Muscle layer of duodenum (tissue), 2 donors: ENCODE measurements at regions not wholly inside any gene's neighbourhood (a gene's known extent, or its start where the extent isn't known, plus 50 kb on each side); places are given as distances from the start of the nearest gene placed in this dataset.

Source experiments
- H3K27ac ChIP-seq: one replicate; pipeline ENCODE4 v1.7.0; 2013; ENCODE audit warnings: mild to moderate bottlenecking, low read length
- H3K27me3 ChIP-seq: one replicate; pipeline ENCODE4 v1.7.0; 2013; ENCODE audit warnings: low read depth, mild to moderate bottlenecking, control low read depth, low read length
- H3K36me3 ChIP-seq, 2 donors: one replicate each; pipeline ENCODE4 v1.7.0; 2013; ENCODE audit warnings: low read length in 2 of 2, control low read depth in 1 of 2, mild to moderate bottlenecking in 1 of 2; ENCODE audit not compliant: insufficient read depth in 2 of 2, control insufficient read depth in 1 of 2
- H3K4me1 ChIP-seq, 2 donors: one replicate each; pipeline ENCODE4 v1.7.0; 2013; ENCODE audit warnings: low read length in 2 of 2, mild to moderate bottlenecking in 2 of 2, control low read depth in 1 of 2, moderate library complexity in 1 of 2; ENCODE audit not compliant: insufficient read depth in 2 of 2, control insufficient read depth in 1 of 2
- H3K4me3 ChIP-seq, 2 donors: one replicate each; pipeline ENCODE4 v1.7.0; 2013; ENCODE audit warnings: low read length in 2 of 2, low read depth in 1 of 2, mild to moderate bottlenecking in 1 of 2
- H3K9me3 ChIP-seq, 2 donors: one replicate each; pipeline ENCODE4 v1.7.0; 2013; ENCODE audit warnings: low read length in 2 of 2, control low read depth in 1 of 2, mild to moderate bottlenecking in 1 of 2; ENCODE audit not compliant: control insufficient read depth in 1 of 2
- donor health status: healthy.

DNA sequence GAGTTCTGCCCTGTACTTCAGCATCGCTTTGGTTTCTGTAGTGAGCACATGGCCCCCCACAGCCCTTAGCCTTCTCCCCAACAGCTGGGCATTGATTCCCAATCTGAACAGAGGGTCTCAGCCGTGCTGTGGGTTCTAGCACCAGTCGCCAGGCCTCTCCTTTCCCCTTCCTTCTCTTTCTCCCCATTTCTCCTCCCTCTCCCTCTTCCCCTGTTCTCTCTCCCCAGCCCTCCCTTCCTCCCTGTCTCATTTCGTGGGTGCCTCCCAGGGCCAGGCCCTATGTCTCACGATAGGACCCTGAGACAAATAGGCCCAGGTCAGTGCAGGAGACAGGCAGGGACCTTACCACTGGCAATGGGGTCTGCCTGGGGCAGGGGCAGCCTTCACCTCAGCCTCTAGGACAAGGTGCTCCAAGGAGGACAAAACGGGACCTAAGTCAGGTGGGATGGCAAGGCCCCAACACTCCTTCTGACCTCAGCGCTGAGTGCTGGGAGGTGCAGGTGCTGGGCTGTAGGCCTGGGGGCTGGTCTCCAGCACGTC, 143.4 kb upstream of the GPC1 start:
- Histone ChIP-seq H3K4me1 (no peaks in the 10 kb centered on the region), H3K27me3 (no peaks in the 10 kb centered on the region)

DNA sequence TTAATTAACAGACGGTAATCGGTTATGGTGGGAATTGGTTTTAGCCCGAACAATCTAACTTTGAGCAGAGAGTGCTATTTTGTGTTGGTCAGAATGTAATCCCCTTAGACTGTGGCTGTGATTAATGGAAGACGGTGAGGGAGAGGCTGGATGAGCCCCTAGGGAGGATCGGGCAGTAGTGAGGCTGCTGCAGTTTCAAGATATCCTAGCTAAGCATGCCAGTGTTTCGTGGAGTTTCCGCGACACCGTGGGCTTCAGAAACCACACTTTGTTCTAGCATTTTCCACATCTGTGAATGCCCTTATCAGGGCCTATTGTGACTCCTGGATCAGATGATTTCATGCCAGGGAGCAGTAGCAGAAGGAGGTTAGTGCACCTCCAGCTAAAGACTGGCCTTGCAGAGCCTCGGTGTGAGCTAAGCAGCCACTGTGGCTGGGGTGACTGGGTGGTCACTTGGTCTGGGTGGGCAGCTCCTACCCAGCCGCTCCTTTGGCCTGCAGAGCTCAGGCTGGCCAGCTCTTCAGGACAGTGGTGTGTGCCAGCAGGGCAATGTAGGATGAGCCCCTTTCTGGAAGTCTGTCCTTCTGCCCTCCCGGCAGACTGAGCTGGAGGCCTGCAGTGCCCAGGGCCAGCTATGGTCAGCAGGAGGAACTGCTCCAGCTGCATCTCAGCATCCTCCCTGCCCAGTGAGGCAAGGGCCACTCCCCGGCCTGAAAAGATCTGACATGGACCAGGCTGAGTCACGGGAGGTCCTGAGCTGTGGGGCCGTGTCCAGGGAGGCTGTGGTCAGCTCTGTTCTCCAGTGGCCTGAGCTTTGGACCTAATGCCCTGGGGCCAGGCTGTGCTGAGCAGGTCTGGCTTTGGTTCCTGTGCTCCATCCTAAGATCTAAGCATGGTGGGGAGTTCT, 142.6 kb upstream of the GPC1 start:
- Histone ChIP-seq H3K4me3 (no peak overlapping the region), H3K27ac (no peak overlapping the region), H3K27me3 (no peaks in the 10 kb centered on the region), H3K9me3 (no peaks in the 10 kb centered on the region), H3K4me1 (no peaks in the 10 kb centered on the region), H3K36me3 (no peaks in the 10 kb centered on the region)

More for the DNA sequence above, 143.4 kb upstream of the GPC1 start:
- Histone ChIP-seq H3K9me3 (no peaks in the 10 kb centered on the region), H3K27ac (no peak overlapping the region), H3K36me3 (no peaks in the 10 kb centered on the region), H3K4me3 (no peak overlapping the region)

DNA sequence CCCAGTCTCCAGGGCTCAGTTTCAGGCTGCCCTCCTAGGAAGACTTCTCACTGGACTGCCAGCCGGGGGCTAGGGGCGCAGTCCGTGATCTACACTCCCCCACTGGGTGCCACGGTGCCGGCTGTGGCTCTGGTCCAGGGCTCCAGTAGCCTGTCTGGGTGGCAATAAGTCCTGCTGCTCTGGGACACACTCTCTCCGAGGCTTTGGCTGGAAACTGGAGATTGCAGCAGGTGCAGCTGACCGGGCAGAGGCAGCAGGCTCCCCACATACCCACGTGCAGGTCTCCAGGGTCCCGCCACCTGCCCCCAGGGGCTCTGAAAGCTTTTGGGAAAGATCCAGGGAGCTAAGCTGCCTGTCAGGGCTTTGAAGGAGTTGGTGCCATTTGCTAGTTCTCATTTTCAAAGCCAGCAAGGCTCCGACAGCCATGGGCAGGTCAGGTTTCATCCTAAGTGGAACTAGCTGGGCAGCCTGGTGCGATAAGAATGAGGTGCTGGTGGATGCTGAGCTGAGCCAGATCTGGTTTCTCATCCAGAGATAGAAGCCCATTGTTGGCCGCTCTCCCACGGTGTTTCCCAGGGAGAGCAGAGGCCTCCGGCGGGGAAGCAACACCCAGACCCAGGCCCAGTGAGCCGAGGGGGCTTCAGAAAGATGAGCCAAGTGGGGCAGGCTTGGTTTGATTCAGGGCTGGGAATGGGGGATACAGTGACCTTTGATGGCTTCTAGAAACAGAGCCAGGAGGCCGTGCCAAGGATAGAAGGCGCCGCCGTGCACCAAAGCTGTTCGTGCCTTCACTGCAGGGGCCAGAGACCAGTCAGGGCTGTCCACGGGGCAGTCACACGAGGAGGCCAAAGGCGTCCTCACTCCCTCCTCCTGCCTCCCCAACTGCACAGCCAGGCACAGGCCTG, 141.7 kb upstream of the GPC1 start:
- Histone ChIP-seq H3K9me3 (no peaks in the 10 kb centered on the region), H3K4me1 (no peaks in the 10 kb centered on the region), H3K27ac (no peak overlapping the region), H3K4me3 (no peak overlapping the region), H3K27me3 (no peaks in the 10 kb centered on the region), H3K36me3 (no peaks in the 10 kb centered on the region)

DNA sequence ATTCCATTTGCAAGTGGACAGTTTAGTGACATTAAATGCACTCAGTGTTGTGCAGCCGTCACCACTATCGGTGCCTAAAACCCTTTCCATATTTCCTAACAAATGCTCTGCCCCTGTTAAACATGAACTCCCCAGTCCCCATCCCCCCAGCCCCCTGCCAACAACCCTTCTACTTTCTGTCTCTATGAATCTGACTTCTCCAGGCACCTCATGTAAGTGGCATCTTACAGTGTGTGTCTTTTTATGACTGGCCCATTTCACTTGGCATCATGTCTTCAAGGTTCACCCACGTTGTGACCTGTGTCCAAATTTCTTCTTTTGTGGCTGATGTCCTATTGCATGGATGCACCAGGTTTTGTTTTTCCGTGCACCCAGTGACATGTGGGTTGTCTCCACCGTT, 140.9 kb upstream of the GPC1 start:
- Histone ChIP-seq H3K36me3 (no peaks in the 10 kb centered on the region), H3K27me3 (no peaks in the 10 kb centered on the region), H3K4me3 (no peak overlapping the region), H3K27ac (no peak overlapping the region), H3K9me3 (no peaks in the 10 kb centered on the region), H3K4me1 (no peaks in the 10 kb centered on the region)

DNA sequence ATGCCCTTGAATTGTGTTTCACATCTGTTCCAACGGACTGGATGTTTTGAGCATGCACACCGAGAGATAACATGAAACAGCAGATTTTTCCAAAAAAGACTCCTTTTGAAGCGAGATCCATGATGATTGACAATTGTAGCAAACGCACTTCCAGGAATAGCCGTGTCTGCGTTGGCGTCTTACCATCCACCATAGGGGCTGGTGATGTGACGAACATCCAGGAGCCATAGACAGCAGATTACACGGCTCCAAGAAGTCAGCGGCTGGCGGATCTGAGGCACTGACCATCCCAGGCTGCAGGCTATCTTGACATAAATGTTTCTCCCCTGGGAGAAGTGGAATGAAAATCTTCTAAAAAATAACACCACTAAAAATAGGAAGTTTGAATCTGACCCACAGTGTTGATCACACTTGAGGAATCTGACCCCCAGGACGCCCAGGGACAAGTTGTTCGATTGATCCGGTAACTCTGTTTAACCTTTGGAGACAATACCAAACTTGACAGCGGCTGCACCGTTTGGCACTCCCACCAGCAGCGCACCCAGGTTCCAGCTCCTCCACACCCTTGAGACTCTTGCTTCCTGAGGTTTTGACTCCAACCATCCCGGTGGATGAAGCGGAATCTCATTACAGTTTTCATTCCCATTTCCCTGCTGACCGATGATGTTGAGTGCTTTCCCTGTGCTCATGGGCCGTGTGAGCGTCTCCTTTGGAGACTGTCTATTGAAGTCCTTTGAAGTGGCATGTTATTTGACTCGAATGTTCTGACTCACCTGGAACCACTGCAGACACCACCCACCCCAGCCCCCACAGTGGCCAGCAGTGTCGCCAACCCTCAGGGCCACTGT, 140.0 kb upstream of the GPC1 start:
- no peaks in the 10 kb centered on the region for H3K27me3 ChIP-seq
- no peaks in the 10 kb centered on the region for H3K9me3 ChIP-seq
- H3K4me1 ChIP-seq = no peaks in the 10 kb centered on the region
- no peaks in the 10 kb centered on the region for H3K36me3 ChIP-seq
- H3K27ac ChIP-seq = no peak overlapping the region
- H3K4me3 ChIP-seq = no peak overlapping the region

DNA sequence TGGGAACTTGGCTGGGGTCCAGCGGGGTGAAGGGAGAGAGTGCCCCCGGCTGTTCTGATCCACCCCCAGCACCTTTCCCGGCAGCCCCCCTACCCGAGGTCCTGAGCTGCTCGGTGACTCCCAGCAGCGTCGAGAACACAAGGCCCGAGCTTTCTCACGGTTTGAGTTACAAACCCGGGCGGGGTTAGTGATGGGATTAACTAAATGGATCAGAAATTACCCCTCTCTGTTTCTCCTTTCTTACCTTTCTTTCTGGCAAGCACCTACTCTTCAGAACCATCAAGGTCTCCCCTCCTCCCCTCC, 139.4 kb upstream of the GPC1 start:
- H3K9me3 ChIP-seq = no peaks in the 10 kb centered on the region
- H3K36me3 ChIP-seq = no peaks in the 10 kb centered on the region
- no peak overlapping the region for H3K4me3 ChIP-seq
- no peaks in the 10 kb centered on the region for H3K27me3 ChIP-seq
- H3K27ac ChIP-seq = no peak overlapping the region
- no peaks in the 10 kb centered on the region for H3K4me1 ChIP-seq

DNA sequence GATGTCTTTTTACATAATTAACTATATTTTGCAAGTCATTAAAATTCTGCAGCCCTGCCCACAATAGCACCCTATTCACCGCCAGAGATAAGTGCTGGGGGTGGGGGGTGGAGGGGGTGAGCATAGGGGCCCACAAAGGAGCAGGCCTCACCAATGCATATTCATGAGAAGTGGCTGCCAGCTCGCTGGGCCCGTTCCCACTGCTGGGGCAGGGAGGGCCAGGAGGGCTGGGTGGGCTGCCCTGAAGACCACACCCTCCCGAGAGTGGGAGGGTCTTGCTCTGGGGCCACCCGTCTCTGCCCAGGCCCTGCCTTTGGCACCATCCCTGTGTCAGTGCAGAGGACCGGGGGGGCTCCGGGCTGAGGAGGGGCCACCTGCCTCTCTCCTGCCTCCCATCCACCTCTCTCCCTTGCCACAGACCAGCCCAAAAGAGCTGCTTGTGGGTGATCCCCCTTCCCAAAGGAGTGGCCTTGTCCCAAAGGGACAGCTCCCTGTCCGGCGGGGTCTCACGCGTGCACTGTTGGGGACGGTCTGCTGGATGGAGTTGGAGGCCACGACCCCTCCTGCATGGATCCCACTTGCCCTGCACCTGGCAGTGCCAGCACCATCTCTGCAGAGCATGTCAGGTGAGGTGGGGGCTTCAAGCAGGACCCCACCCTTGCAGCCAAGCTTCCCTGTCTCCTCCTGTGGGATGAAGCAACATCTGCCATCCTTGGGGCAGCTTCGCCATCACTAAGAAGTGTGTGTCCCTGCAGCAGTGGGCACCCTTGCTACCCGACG, 138.8 kb upstream of the GPC1 start:
- H3K27ac ChIP-seq = no peak overlapping the region
- no peaks in the 10 kb centered on the region for H3K9me3 ChIP-seq
- no peak overlapping the region for H3K4me3 ChIP-seq
- H3K27me3 ChIP-seq = no peaks in the 10 kb centered on the region
- H3K4me1 ChIP-seq = no peaks in the 10 kb centered on the region
- no peaks in the 10 kb centered on the region for H3K36me3 ChIP-seq

DNA sequence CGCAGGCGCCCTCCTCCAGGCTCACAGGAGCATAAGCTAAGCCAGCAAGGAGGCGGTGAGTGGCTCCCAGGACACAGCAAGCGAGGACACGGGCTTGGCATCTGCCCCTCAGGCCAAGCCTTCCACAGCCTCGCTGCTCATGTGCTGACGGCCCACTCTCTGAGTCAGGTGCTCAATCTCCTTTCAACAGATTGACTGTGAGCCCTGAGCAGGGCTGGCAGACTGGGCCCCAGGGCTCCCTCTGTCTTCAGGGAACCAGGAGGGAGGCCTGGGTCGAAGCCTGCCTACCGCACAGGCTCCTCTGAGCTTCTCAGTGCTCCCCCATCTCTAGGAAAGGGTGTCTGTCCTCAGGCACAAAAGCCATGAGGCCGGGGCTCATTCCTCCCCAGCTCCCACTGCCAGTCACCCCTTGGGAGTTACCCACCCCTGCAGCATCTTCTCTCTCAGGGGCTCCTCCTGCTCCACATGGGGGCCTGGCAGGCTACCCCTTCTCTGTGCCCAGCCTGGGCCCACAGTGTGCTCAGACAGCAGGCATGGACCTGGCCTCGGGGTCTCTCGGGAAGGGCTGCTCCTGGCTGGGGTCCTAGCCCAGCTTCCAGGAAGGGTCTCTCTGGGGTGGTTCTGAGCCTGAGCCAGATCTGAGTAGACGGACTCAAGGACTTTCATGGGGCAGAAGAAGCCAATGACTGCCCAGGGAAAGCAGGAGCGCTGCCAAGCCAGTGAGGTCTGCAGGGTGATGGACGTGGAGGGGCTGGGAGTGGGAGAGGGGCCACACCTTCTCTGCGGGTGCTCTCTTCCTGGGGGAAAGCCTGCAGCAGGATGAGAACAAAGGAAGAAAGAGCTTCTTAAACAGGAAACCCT, 138.0 kb upstream of the GPC1 start:
- H3K27me3 ChIP-seq = no peaks in the 10 kb centered on the region
- H3K36me3 ChIP-seq = no peaks in the 10 kb centered on the region
- H3K27ac ChIP-seq = no peak overlapping the region
- H3K4me1 ChIP-seq = no peaks in the 10 kb centered on the region
- H3K4me3 ChIP-seq = no peak overlapping the region
- no peaks in the 10 kb centered on the region for H3K9me3 ChIP-seq

DNA sequence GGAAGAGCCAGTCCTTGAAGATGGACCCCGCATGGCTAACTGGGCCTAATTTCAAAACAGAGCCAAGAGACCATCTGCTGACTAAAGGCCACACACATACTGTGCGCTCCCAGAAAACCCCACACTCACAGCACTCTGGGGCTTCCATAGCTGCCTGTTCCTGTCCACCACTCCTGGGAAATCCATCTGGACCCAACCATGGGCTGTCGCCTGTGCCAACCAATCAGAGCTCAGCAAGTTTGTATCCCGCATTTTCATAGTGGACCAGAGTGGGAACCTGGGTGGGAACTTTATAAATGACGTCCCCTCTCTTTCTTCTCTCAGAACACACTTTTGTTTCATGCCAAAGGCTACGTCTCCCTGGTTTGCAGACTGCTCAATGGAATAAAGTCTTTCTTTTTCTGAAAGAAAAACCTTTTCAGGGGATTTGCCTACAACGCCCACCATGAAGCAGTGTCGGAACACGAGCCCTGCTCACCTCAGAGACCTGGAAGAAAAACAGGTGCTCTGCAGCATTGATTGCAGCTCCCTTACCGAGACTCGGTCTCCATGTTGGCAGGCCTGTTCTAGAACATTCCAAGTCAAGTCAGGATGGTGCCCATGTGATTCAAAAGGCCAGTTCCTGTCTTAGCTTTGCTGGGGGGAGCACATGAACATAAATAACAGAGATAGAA, 137.2 kb upstream of the GPC1 start:
- Histone ChIP-seq H3K27me3 (no peaks in the 10 kb centered on the region), H3K4me1 (no peaks in the 10 kb centered on the region), H3K9me3 (no peaks in the 10 kb centered on the region), H3K36me3 (no peaks in the 10 kb centered on the region), H3K4me3 (no peak overlapping the region), H3K27ac (no peak overlapping the region)
